ENCODE measurements at regions not wholly inside any gene's neighbourhood (a gene's known extent, or its start where the extent isn't known, plus 50 kb on each side); places are given as distances from the start of the nearest gene placed in this dataset.

DNA sequence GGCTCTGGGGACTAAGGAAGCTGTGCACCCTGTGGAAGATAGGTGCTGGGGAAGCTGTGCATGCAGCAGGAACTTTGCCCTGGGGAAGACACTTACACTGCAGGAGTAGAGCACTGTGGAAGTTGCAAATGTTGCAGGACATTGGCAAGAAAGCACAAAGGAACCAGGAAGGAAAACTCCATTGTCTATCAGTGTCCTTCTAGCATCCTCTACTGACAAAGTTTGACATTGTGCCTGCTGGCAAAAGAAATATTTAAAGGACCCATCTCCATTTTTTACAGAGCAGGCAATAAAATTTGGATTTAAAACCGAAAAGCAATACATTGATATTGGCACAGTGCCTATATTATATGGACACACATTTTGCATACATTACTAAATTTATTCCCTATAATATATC lies 394.1 kb downstream of the PBX1 start:
- no peak overlapping the region for H3K27ac ChIP-seq
- no peaks in the 10 kb centered on the region for H3K27me3 ChIP-seq (ENCODE audit: insufficient read depth in 3 of 3, low read length in 2 of 3)
- intact Hi-C loops (cut with DNase I), result no loop called here
- no peaks in the 10 kb centered on the region for H3K36me3 ChIP-seq (ENCODE audit: insufficient read depth in 1 of 2, low read depth in 1 of 2)
- TF ChIP-seq, protein P1, sequence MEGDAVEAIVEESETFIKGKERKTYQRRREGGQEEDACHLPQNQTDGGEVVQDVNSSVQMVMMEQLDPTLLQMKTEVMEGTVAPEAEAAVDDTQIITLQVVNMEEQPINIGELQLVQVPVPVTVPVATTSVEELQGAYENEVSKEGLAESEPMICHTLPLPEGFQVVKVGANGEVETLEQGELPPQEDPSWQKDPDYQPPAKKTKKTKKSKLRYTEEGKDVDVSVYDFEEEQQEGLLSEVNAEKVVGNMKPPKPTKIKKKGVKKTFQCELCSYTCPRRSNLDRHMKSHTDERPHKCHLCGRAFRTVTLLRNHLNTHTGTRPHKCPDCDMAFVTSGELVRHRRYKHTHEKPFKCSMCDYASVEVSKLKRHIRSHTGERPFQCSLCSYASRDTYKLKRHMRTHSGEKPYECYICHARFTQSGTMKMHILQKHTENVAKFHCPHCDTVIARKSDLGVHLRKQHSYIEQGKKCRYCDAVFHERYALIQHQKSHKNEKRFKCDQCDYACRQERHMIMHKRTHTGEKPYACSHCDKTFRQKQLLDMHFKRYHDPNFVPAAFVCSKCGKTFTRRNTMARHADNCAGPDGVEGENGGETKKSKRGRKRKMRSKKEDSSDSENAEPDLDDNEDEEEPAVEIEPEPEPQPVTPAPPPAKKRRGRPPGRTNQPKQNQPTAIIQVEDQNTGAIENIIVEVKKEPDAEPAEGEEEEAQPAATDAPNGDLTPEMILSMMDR (IDR thresholded peaks at IDR 0.05), result peak; percentile 7
- H3K4me1 ChIP-seq, result no peaks in the 10 kb centered on the region
- no peak for ATAC-seq
- 51 to 65% (median 53%) methylated on average over 1 of the region's 1 CpG for WGBS, 3 donors
- DNase-seq, result no peak
- H3K9me3 ChIP-seq, result peaks cover 8% of the 10 kb centered on the region
- no peak overlapping the region for H3K4me3 ChIP-seq

DNA sequence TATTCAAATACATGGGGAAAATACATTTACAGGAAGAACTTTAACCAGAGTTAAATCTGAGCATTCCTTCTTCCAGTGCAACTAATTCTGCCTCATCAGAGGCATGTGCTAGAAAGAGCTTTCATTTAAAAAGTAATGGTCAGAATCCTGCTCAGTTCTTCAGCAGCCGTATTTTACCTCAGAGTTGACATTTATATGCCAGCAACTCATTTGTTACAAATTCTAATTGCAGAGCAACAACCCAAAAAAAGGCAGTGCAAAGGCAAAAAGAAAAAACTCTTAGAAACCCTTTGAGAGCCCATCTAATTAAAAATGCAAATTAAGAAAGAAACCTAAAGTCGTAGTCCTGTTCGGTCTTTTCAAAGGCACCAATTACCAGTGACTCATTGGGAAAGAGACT lies 392.5 kb downstream of the PBX1 start:
- TF ChIP-seq, protein P1 (IDR thresholded peaks at IDR 0.05), result no peak
- intact Hi-C loops (cut with DNase I), result no loop called here
- H3K27ac ChIP-seq, result no peak overlapping the region
- H3K36me3 ChIP-seq (ENCODE audit: insufficient read depth in 1 of 2, low read depth in 1 of 2), result no peaks in the 10 kb centered on the region
- no peaks in the 10 kb centered on the region for H3K4me1 ChIP-seq
- DNase-seq, result no peak
- H3K27me3 ChIP-seq (ENCODE audit: insufficient read depth in 3 of 3, low read length in 2 of 3), result no peaks in the 10 kb centered on the region
- no peak overlapping the region for H3K4me3 ChIP-seq
- WGBS, 3 donors, result 80 to 85% (median 81%) methylated on average over 3 of the region's 3 CpGs
- ATAC-seq, result no peak
- H3K9me3 ChIP-seq, result peaks cover 13% of the 10 kb centered on the region

DNA sequence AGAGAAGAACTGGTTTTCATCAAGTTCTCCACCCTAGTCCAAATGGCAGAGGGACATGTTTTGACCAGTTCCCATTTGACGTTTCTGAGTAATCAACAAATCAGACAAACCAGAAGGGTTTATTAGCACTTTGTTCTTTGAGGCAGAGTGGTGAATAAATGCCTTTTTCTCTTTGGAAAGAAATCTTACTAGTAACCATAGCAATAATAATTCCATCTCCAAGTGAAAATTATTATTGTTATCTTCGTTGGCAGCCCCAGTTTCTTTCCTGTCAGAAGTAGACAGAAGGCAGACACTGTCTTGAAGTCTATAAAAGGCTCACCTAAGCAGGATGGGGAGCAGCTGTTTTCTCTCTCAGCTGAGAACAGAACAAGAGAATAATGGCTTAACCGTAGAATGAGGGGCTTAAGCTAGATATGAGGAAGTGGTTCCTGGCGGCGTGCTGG lies 391.6 kb downstream of the PBX1 start:
- no peaks in the 10 kb centered on the region for H3K4me1 ChIP-seq
- ATAC-seq, result no peak
- intact Hi-C loops (cut with DNase I), result no loop called here

DNA sequence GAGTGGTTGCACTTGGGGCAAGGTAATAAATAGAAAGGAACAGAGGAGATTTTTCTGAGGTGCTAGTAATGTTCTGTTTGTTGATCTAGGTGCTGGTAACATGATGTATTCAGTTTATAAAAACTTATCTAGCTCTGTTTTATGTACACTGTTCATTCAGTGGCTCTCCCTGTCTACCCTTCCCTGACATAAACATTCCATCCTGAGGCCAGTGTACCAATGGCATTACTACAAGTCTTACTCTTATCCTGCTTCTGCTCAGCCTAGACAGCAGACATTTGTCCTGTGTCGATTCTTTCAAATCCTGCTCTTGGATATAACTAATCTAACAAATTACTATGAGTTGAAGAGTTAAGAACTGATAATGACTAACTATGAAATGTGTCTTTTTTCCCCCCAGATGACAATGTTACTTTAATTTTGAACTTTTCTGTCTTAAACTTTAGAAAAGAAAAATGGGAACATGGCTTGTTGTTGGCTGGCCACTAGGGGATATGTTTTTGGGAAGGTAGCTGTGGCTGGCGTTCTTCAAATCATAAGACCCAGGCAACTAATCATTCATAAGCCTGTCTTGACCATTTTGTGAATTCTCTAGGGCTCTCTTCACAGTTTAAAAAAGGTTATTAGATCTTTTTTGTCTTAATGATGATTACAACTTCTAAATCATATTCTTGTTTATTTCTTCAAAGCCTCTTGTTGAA lies 390.9 kb downstream of the PBX1 start:
- H3K36me3 ChIP-seq (ENCODE audit: insufficient read depth in 1 of 2, low read depth in 1 of 2), result no peaks in the 10 kb centered on the region
- intact Hi-C loops (cut with DNase I), result no loop called here
- H3K9me3 ChIP-seq, result peaks cover 13% of the 10 kb centered on the region
- H3K4me1 ChIP-seq, result no peaks in the 10 kb centered on the region
- no peak overlapping the region for H3K27ac ChIP-seq
- TF ChIP-seq, protein P1 (IDR thresholded peaks at IDR 0.05), result no peak
- DNase-seq (no peak), ATAC-seq (no peak)
- H3K4me3 ChIP-seq, result no peak overlapping the region
- no peaks in the 10 kb centered on the region for H3K27me3 ChIP-seq (ENCODE audit: insufficient read depth in 3 of 3, low read length in 2 of 3)
- WGBS, 3 donors, result 69 to 80% (median 77%) methylated on average over 2 of the region's 2 CpGs

More for the DNA sequence above, 391.6 kb downstream of the PBX1 start:
- Histone ChIP-seq H3K27ac (no peak overlapping the region), H3K36me3 (ENCODE audit: insufficient read depth in 1 of 2, low read depth in 1 of 2) (no peaks in the 10 kb centered on the region), H3K4me3 (no peak overlapping the region), H3K9me3 (peaks cover 13% of the 10 kb centered on the region), H3K27me3 (ENCODE audit: insufficient read depth in 3 of 3, low read length in 2 of 3) (no peaks in the 10 kb centered on the region)
- 16 to 17% (median 16%) methylated on average over 5 of the region's 5 CpGs for WGBS, 3 donors
- TF ChIP-seq, protein P1 (IDR thresholded peaks at IDR 0.05), result no peak
- DNase-seq, result no peak

DNA sequence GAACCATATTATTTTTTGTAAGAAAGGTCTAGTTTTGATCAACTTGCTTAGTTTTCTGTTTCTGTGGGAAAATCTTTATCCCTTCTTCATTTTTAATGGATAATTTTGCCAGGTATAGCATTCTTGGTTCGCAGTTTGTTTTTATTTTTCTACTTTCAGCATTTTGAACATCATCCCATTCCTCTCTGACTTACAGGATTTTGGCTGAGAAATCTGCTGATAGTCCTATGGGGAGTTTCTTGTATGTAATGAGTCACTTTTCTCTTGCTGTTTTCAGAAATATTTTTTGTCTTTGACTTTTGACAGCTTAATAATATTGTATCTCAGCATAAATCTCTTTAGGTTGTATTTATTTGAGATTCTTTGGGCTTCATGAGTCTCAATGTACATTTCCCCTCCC lies 389.1 kb downstream of the PBX1 start:
- Histone ChIP-seq H3K36me3 (ENCODE audit: insufficient read depth in 1 of 2, low read depth in 1 of 2) (no peaks in the 10 kb centered on the region), H3K27ac (no peak overlapping the region), H3K27me3 (ENCODE audit: insufficient read depth in 3 of 3, low read length in 2 of 3) (no peaks in the 10 kb centered on the region), H3K9me3 (peaks cover 13% of the 10 kb centered on the region), H3K4me1 (no peaks in the 10 kb centered on the region), H3K4me3 (no peak overlapping the region)
- no peak for ATAC-seq
- intact Hi-C loops (cut with DNase I), result no loop called here
- DNase-seq, result no peak
- TF ChIP-seq, protein P1 (IDR thresholded peaks at IDR 0.05), result no peak
- WGBS, 3 donors, result 82 to 89% (median 83%) methylated on average over 1 of the region's 1 CpG

Data from psoas muscle (tissue), 7 donors.